ENCODE measurements at regions not wholly inside any gene's neighbourhood (a gene's known extent, or its start where the extent isn't known, plus 50 kb on each side); places are given as distances from the start of the nearest gene placed in this dataset.

DNA sequence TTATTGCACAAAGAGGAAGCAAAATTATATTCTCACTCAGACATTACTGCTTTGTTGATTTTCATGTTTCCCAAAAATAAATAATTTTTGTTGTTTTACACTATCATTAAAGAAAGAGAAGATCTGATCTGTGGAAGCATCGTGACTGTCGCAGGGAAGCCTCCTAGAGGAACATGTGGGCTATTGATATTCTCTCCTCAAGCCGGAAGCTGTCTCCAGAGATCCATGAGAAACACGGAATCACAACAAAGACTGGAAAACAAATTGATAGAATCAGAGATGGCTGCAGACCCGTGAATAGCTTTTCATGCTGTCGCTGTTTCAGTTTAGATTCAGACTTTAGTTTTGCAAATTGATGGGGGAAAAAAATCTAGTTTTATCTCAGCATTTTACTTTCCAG lies 235.2 kb upstream of the TMPO start:
- TF ChIP-seq, protein P1, sequence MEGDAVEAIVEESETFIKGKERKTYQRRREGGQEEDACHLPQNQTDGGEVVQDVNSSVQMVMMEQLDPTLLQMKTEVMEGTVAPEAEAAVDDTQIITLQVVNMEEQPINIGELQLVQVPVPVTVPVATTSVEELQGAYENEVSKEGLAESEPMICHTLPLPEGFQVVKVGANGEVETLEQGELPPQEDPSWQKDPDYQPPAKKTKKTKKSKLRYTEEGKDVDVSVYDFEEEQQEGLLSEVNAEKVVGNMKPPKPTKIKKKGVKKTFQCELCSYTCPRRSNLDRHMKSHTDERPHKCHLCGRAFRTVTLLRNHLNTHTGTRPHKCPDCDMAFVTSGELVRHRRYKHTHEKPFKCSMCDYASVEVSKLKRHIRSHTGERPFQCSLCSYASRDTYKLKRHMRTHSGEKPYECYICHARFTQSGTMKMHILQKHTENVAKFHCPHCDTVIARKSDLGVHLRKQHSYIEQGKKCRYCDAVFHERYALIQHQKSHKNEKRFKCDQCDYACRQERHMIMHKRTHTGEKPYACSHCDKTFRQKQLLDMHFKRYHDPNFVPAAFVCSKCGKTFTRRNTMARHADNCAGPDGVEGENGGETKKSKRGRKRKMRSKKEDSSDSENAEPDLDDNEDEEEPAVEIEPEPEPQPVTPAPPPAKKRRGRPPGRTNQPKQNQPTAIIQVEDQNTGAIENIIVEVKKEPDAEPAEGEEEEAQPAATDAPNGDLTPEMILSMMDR (IDR thresholded peaks at IDR 0.05), result no peak
- no peak for TF ChIP-seq POLR2A (IDR thresholded peaks at IDR 0.05)

Data from adrenal gland (tissue), 5 donors.